ENCODE measurements at regions not wholly inside any gene's neighbourhood (a gene's known extent, or its start where the extent isn't known, plus 50 kb on each side); places are given as distances from the start of the nearest gene placed in this dataset.

- Histone ChIP-seq H3K27ac (ENCODE audit: low read depth in 1 of 2, low read length in 2 of 2) (peak overlapping the region in 1 of 2 donors; percentile 50), H3K4me3 (replicated peaks in 1 of 3; ENCODE audit: low read depth in 2 of 3, low read length in 3 of 3) (no peak overlapping the region), H3K9me3 (replicated peaks in 1 of 2; ENCODE audit: control insufficient read depth in 1 of 2, insufficient read depth in 1 of 2, low read length in 2 of 2) (no peaks in the 10 kb centered on the region), H2AFZ (ENCODE audit: insufficient read depth, low read depth, low read length, poor library complexity, severe bottlenecking) (peak overlapping the region; percentile 51), H3K4me2 (replicated peaks; ENCODE audit: extremely low read depth, low read length, poor library complexity, severe bottlenecking) (peak overlapping the region; percentile 3), H3K27me3 (ENCODE audit: control insufficient read depth in 2 of 2, insufficient read depth in 2 of 2, low read length in 2 of 2) (no peaks in the 10 kb centered on the region), H3K9ac (ENCODE audit: insufficient read depth, low read length, poor library complexity, severe bottlenecking) (no peak overlapping the region), H3K79me2 (ENCODE audit: insufficient read depth, low read length) (no peaks in the 10 kb centered on the region), H3K4me1 (ENCODE audit: control insufficient read depth in 1 of 2, insufficient read depth in 2 of 2, low read length in 2 of 2) (peaks cover 8 to 16% of the 10 kb centered on the region in 2 donors), H3K36me3 (replicated peaks in 1 of 2; ENCODE audit: control insufficient read depth in 1 of 2, insufficient read depth in 2 of 2, low read length in 2 of 2) (no peaks in the 10 kb centered on the region), H4K20me1 (ENCODE audit: insufficient read depth, low read length) (no peaks in the 10 kb centered on the region)
- DNase-seq, result peak; percentile 68 to 84 (median 75)
- intact Hi-C loops (cut with micrococcal nuclease), result no loop called here
- whole genome bisulfite sequencing (ENCODE audit: insufficient coverage), result no CpG with 5 or more reads among the region's 6 CpGs
- peak overlapping the region; percentile 34 to 88 (median 77) for H3K27ac Mint-ChIP-seq
- no peak for TF ChIP-seq CTCF (IDR thresholded peaks at IDR 0.05)
- no peaks in the 10 kb centered on the region for H3K9me3 Mint-ChIP-seq
- peaks cover 0 to 4% (median 3%) of the 10 kb centered on the region in 3 donors for H3K27me3 Mint-ChIP-seq (ENCODE audit: low read depth in 3 of 3)
- peak overlapping the region in 1 of 2 donors; percentile 27 for H3K4me3 Mint-ChIP-seq
- H3K4me1 Mint-ChIP-seq, result peaks cover 21% of the 10 kb centered on the region
- H3K36me3 Mint-ChIP-seq, result no peaks in the 10 kb centered on the region
Observed at GRCh38 chr13:44132710-44133109, 240.9 kb upstream of the SERP2 start.

GRCh38 chr13:44133626-44134025 is 240.0 kb upstream of the SERP2 start:
- Histone ChIP-seq H3K36me3 (replicated peaks in 1 of 2; ENCODE audit: control insufficient read depth in 1 of 2, insufficient read depth in 2 of 2, low read length in 2 of 2) (no peaks in the 10 kb centered on the region), H3K4me3 (replicated peaks in 1 of 3; ENCODE audit: low read depth in 2 of 3, low read length in 3 of 3) (no peak overlapping the region), H3K79me2 (ENCODE audit: insufficient read depth, low read length) (no peaks in the 10 kb centered on the region), H2AFZ (ENCODE audit: insufficient read depth, low read depth, low read length, poor library complexity, severe bottlenecking) (no peak overlapping the region), H3K4me2 (replicated peaks; ENCODE audit: extremely low read depth, low read length, poor library complexity, severe bottlenecking) (no peak overlapping the region), H3K4me1 (ENCODE audit: control insufficient read depth in 1 of 2, insufficient read depth in 2 of 2, low read length in 2 of 2) (peaks cover 8 to 16% of the 10 kb centered on the region in 2 donors), H4K20me1 (ENCODE audit: insufficient read depth, low read length) (no peaks in the 10 kb centered on the region), H3K27ac (ENCODE audit: low read depth in 1 of 2, low read length in 2 of 2) (no peak overlapping the region), H3K9me3 (replicated peaks in 1 of 2; ENCODE audit: control insufficient read depth in 1 of 2, insufficient read depth in 1 of 2, low read length in 2 of 2) (no peaks in the 10 kb centered on the region), H3K27me3 (ENCODE audit: control insufficient read depth in 2 of 2, insufficient read depth in 2 of 2, low read length in 2 of 2) (no peaks in the 10 kb centered on the region), H3K9ac (ENCODE audit: insufficient read depth, low read length, poor library complexity, severe bottlenecking) (no peak overlapping the region)
- Mint-ChIP-seq H3K4me3 (no peak overlapping the region), H3K36me3 (no peaks in the 10 kb centered on the region), H3K27me3 (ENCODE audit: low read depth in 3 of 3) (peaks cover 0 to 4% (median 3%) of the 10 kb centered on the region in 3 donors), H3K9me3 (no peaks in the 10 kb centered on the region), H3K27ac (peak overlapping the region in 3 of 7 donors; percentile 1 to 75 (median 16)), H3K4me1 (peaks cover 21% of the 10 kb centered on the region)
- WGBS (ENCODE audit: insufficient coverage), result 90% methylated on average over 2 of the region's 3 CpGs
- no peak for TF ChIP-seq CTCF (IDR thresholded peaks at IDR 0.05)
- intact Hi-C loops (cut with micrococcal nuclease), result no loop called here
- no peak for DNase-seq
